ENCODE measurements at regions not wholly inside any gene's neighbourhood (a gene's known extent, or its start where the extent isn't known, plus 50 kb on each side); places are given as distances from the start of the nearest gene placed in this dataset.
"Not testable (repeated sequence)": the region's sequence is repeated elsewhere in the genome, so short reads cannot be mapped to it uniquely, and the experiment has no call there.

- DNase-seq: peak; percentile 48
Observed at GRCh38 chr1:114032271-114033215, 53.3 kb downstream of the OLFML3 start.

GRCh38 chr1:114033216-114033706, 54.0 kb downstream of the OLFML3 start:
- peak; percentile 20 for DNase-seq

GRCh38 chr1:114033961-114034360, 54.7 kb downstream of the OLFML3 start:
- no peak for DNase-seq

GRCh38 chr1:114034567-114035303, 55.5 kb downstream of the OLFML3 start:
- DNase-seq: no peak

- no peak for DNase-seq
Observed at GRCh38 chr1:114035304-114035700, 56.0 kb downstream of the OLFML3 start.

- DNase-seq: not testable (repeated sequence)
Observed at GRCh38 chr1:114036841-114037630, 57.8 kb downstream of the OLFML3 start.

GRCh38 chr1:114037631-114037890, 58.3 kb downstream of the OLFML3 start:
- no peak for DNase-seq

GRCh38 chr1:114037962-114038816, 58.9 kb downstream of the OLFML3 start:
- DNase-seq: no peak
